MG63 (cell line): ENCODE measurements at regions not wholly inside any gene's neighbourhood (a gene's known extent, or its start where the extent isn't known, plus 50 kb on each side); places are given as distances from the start of the nearest gene placed in this dataset.

Experiments used
- DNase-seq: peaks from one replicate; pipeline ENCODE4 v3.0.0-alpha.2; 2020
- H3K27me3 ChIP-seq: fragments of 250-450 bp; sonication (Bioruptor Pico); 2 replicates; pipeline ENCODE4 v1.5.1; 2020; ENCODE audit warnings: mild to moderate bottlenecking, moderate library complexity
- H3K36me3 ChIP-seq: fragments of 250-450 bp; sonication (Bioruptor Pico); 2 replicates; pipeline ENCODE4 v1.5.1; 2020; ENCODE audit warnings: mild to moderate bottlenecking, moderate library complexity
- H3K4me3 ChIP-seq: fragments of 250-450 bp; sonication (Bioruptor Pico); 2 replicates; pipeline ENCODE4 v1.5.1; 2020; ENCODE audit warnings: mild to moderate bottlenecking, moderate library complexity
- H3K9me3 ChIP-seq: fragments of 250-450 bp; sonication (Bioruptor Pico); 2 replicates; pipeline ENCODE4 v1.5.1; 2020; ENCODE audit warnings: mild to moderate bottlenecking, moderate library complexity

GRCh38 chr2:7711167-7711566, 794.0 kb downstream of the RNF144A start:
- Histone ChIP-seq H3K9me3 (no peaks in the 10 kb centered on the region), H3K27me3 (no peaks in the 10 kb centered on the region), H3K4me3 (no peak overlapping the region), H3K36me3 (no peaks in the 10 kb centered on the region)
- DNase-seq = no peak

- H3K4me3 ChIP-seq = no peak overlapping the region
- no peaks in the 10 kb centered on the region for H3K36me3 ChIP-seq
- H3K9me3 ChIP-seq = no peaks in the 10 kb centered on the region
- no peak for DNase-seq
- H3K27me3 ChIP-seq = no peaks in the 10 kb centered on the region
These were observed 802.7 kb downstream of the RNF144A start for GRCh38 chr2:7719876-7720275.

GRCh38 chr2:7721413-7721995, 804.3 kb downstream of the RNF144A start:
- no peak overlapping the region for H3K4me3 ChIP-seq
- DNase-seq = no peak
- H3K36me3 ChIP-seq = no peaks in the 10 kb centered on the region
- H3K27me3 ChIP-seq = no peaks in the 10 kb centered on the region
- H3K9me3 ChIP-seq = no peaks in the 10 kb centered on the region

GRCh38 chr2:7722212-7722910, 805.1 kb downstream of the RNF144A start:
- H3K4me3 ChIP-seq = no peak overlapping the region
- H3K9me3 ChIP-seq = no peaks in the 10 kb centered on the region
- H3K27me3 ChIP-seq = no peaks in the 10 kb centered on the region
- no peaks in the 10 kb centered on the region for H3K36me3 ChIP-seq
- no peak for DNase-seq

- Histone ChIP-seq H3K4me3 (no peak overlapping the region), H3K36me3 (no peaks in the 10 kb centered on the region), H3K9me3 (no peaks in the 10 kb centered on the region), H3K27me3 (no peaks in the 10 kb centered on the region)
- DNase-seq = no peak
These were observed 807.1 kb downstream of the RNF144A start for GRCh38 chr2:7724336-7724735.

- no peak for DNase-seq
- no peaks in the 10 kb centered on the region for H3K9me3 ChIP-seq
- H3K4me3 ChIP-seq = no peak overlapping the region
- no peaks in the 10 kb centered on the region for H3K36me3 ChIP-seq
- no peaks in the 10 kb centered on the region for H3K27me3 ChIP-seq
These were observed 808.1 kb downstream of the RNF144A start for GRCh38 chr2:7725171-7725849.

- no peak for DNase-seq
- Histone ChIP-seq H3K36me3 (no peaks in the 10 kb centered on the region), H3K9me3 (no peaks in the 10 kb centered on the region), H3K27me3 (no peaks in the 10 kb centered on the region), H3K4me3 (no peak overlapping the region)
These were observed 808.6 kb downstream of the RNF144A start for GRCh38 chr2:7725850-7726242.

GRCh38 chr2:7726989-7727388, 809.8 kb downstream of the RNF144A start:
- H3K4me3 ChIP-seq = no peak overlapping the region

GRCh38 chr2:7728388-7728787, 811.2 kb downstream of the RNF144A start:
- Histone ChIP-seq H3K4me3 (no peak overlapping the region), H3K36me3 (no peaks in the 10 kb centered on the region), H3K27me3 (no peaks in the 10 kb centered on the region), H3K9me3 (no peaks in the 10 kb centered on the region)
- DNase-seq = no peak

More at GRCh38 chr2:7726989-7727388, 809.8 kb downstream of the RNF144A start:
- no peak for DNase-seq
- Histone ChIP-seq H3K27me3 (no peaks in the 10 kb centered on the region), H3K9me3 (no peaks in the 10 kb centered on the region), H3K36me3 (no peaks in the 10 kb centered on the region)

GRCh38 chr2:7730449-7730848, 813.2 kb downstream of the RNF144A start:
- Histone ChIP-seq H3K27me3 (no peaks in the 10 kb centered on the region), H3K4me3 (no peak overlapping the region), H3K36me3 (no peaks in the 10 kb centered on the region), H3K9me3 (no peaks in the 10 kb centered on the region)
- DNase-seq = no peak

GRCh38 chr2:7730990-7731389, 813.8 kb downstream of the RNF144A start:
- H3K27me3 ChIP-seq = no peaks in the 10 kb centered on the region
- no peaks in the 10 kb centered on the region for H3K36me3 ChIP-seq
- no peaks in the 10 kb centered on the region for H3K9me3 ChIP-seq
- DNase-seq = no peak
- no peak overlapping the region for H3K4me3 ChIP-seq

- Histone ChIP-seq H3K4me3 (no peak overlapping the region), H3K27me3 (no peaks in the 10 kb centered on the region)
- no peak for DNase-seq
These were observed 815.3 kb downstream of the RNF144A start for GRCh38 chr2:7732497-7732896.

GRCh38 chr2:7736646-7737305, 819.6 kb downstream of the RNF144A start:
- Histone ChIP-seq H3K4me3 (no peak overlapping the region), H3K27me3 (no peaks in the 10 kb centered on the region), H3K9me3 (0 out of 2 replicates have a peak, but pooled peaks cover 2% of the 10 kb centered on the region), H3K36me3 (no peaks in the 10 kb centered on the region)
- peak; percentile 5 for DNase-seq

More at GRCh38 chr2:7732497-7732896, 815.3 kb downstream of the RNF144A start:
- no peaks in the 10 kb centered on the region for H3K36me3 ChIP-seq
- H3K9me3 ChIP-seq = no peaks in the 10 kb centered on the region

GRCh38 chr2:7738596-7738995, 821.4 kb downstream of the RNF144A start:
- no peak for DNase-seq
- H3K27me3 ChIP-seq = no peaks in the 10 kb centered on the region
- H3K4me3 ChIP-seq = no peak overlapping the region
- 0 out of 2 replicates have a peak, but pooled peaks cover 2% of the 10 kb centered on the region for H3K9me3 ChIP-seq
- H3K36me3 ChIP-seq = no peaks in the 10 kb centered on the region

GRCh38 chr2:7740114-7740513, 822.9 kb downstream of the RNF144A start:
- H3K9me3 ChIP-seq = 0 out of 2 replicates have a peak, but pooled peaks cover 2% of the 10 kb centered on the region
- no peak for DNase-seq

GRCh38 chr2:7742301-7742700, 825.1 kb downstream of the RNF144A start:
- Histone ChIP-seq H3K36me3 (no peaks in the 10 kb centered on the region), H3K9me3 (0 out of 2 replicates have a peak, but pooled peaks cover 2% of the 10 kb centered on the region), H3K27me3 (no peaks in the 10 kb centered on the region), H3K4me3 (no peak overlapping the region)
- no peak for DNase-seq

More at GRCh38 chr2:7740114-7740513, 822.9 kb downstream of the RNF144A start:
- no peaks in the 10 kb centered on the region for H3K36me3 ChIP-seq
- no peak overlapping the region for H3K4me3 ChIP-seq
- no peaks in the 10 kb centered on the region for H3K27me3 ChIP-seq

- Histone ChIP-seq H3K36me3 (no peaks in the 10 kb centered on the region), H3K4me3 (no peak overlapping the region), H3K27me3 (no peaks in the 10 kb centered on the region), H3K9me3 (0 out of 2 replicates have a peak, but pooled peaks cover 2% of the 10 kb centered on the region)
- peak; percentile 55 for DNase-seq
These were observed 827.6 kb downstream of the RNF144A start for GRCh38 chr2:7744827-7745226.
